ENCODE measurements at regions not wholly inside any gene's neighbourhood (a gene's known extent, or its start where the extent isn't known, plus 50 kb on each side); places are given as distances from the start of the nearest gene placed in this dataset.

DNA sequence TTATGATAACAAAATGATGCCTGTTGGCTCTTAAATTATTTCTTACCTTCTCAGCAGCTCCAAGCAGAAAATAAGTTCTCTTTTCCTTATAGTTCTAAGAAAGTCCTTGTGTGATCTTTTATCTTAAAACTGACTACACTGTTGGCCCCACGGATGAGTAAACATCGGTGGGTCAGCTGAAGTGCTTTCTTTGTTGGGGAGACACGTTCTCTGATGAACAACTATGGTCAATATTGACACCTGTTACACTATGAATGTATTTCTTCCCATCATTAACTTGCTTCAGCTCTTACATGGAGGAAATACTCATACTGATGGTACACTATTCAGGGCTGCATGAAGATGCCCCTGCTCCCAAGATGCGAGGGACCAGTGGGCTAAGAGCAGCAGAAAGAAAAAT is 110.8 kb upstream of the EEA1 start:
- H3K9me3 ChIP-seq: no peaks in the 10 kb centered on the region
- no peak overlapping the region for H3K27ac ChIP-seq
- H3K4me3 ChIP-seq: no peak overlapping the region
- DNase-seq: no peak
- no peaks in the 10 kb centered on the region for H3K36me3 ChIP-seq
- 76 to 89% (median 87%) methylated on average over 4 of the region's 4 CpGs for WGBS, 5 donors
- H3K4me1 ChIP-seq: no peaks in the 10 kb centered on the region
- TF ChIP-seq, protein P1, sequence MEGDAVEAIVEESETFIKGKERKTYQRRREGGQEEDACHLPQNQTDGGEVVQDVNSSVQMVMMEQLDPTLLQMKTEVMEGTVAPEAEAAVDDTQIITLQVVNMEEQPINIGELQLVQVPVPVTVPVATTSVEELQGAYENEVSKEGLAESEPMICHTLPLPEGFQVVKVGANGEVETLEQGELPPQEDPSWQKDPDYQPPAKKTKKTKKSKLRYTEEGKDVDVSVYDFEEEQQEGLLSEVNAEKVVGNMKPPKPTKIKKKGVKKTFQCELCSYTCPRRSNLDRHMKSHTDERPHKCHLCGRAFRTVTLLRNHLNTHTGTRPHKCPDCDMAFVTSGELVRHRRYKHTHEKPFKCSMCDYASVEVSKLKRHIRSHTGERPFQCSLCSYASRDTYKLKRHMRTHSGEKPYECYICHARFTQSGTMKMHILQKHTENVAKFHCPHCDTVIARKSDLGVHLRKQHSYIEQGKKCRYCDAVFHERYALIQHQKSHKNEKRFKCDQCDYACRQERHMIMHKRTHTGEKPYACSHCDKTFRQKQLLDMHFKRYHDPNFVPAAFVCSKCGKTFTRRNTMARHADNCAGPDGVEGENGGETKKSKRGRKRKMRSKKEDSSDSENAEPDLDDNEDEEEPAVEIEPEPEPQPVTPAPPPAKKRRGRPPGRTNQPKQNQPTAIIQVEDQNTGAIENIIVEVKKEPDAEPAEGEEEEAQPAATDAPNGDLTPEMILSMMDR (IDR thresholded peaks at IDR 0.05 in 8 of 11, conservative IDR thresholded peaks at IDR 0.05 in 3 of 11): no peak
- TF ChIP-seq POLR2AphosphoS5 (IDR thresholded peaks at IDR 0.05) (no peak), POLR2A (IDR thresholded peaks at IDR 0.05) (no peak)
- H3K27me3 ChIP-seq (replicated peaks in 1 of 7): no peaks in the 10 kb centered on the region
- intact Hi-C loops (cut with DNase I; ENCODE audit: low total_unique reads): no loop called here

DNA sequence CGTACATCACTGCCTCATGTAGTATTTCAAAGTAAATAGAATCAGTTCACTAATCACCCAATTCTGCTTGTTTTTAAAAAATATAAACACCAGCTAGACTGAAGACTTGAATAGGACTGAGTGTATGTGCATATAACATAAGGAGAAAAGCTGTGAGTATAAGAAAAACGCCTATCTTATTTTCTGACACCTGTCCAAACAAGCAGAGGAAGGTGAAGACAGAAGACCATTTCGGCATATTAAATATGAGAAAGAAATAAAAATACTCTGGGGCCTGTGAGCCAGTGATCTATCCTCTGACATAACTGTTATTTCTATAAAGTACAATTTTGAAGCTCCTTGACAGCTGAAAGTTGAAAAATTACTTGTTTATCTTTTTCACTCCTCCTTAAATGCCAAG is 111.3 kb upstream of the EEA1 start:
- Histone ChIP-seq H3K4me1 (no peaks in the 10 kb centered on the region), H3K36me3 (no peaks in the 10 kb centered on the region), H3K4me3 (no peak overlapping the region), H3K9me3 (no peaks in the 10 kb centered on the region), H3K27ac (no peak overlapping the region), H3K27me3 (replicated peaks in 1 of 7) (no peaks in the 10 kb centered on the region)
- WGBS, 5 donors: 85 to 98% (median 90%) methylated on average over 3 of the region's 3 CpGs
- intact Hi-C loops (cut with DNase I; ENCODE audit: low total_unique reads): no loop called here
- no peak for DNase-seq
- TF ChIP-seq POLR2A (IDR thresholded peaks at IDR 0.05) (no peak), POLR2AphosphoS5 (IDR thresholded peaks at IDR 0.05) (no peak)
- TF ChIP-seq, protein P1 (IDR thresholded peaks at IDR 0.05 in 8 of 11, conservative IDR thresholded peaks at IDR 0.05 in 3 of 11): no peak

DNA sequence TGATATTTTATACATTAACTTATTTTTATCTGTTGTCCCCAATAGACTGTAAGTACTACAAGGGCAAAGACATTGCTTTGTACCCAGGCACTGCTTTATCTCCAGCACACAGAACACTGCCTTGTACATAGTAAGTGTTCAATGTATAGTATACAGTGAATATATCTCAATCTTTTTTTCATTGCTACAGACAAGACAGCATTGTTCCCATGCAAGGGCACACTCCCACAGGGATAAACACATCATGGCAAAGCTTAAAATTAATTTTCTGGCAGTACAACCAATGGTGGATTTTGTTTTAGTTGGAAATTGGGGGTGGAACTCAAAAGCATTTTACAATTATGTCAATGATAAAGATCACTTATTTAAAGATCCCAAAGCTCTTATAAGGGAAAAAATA is 112.3 kb upstream of the EEA1 start:
- no peaks in the 10 kb centered on the region for H3K27me3 ChIP-seq (replicated peaks in 1 of 7)
- TF ChIP-seq POLR2AphosphoS5 (IDR thresholded peaks at IDR 0.05): no peak
- TF ChIP-seq, protein P1 (IDR thresholded peaks at IDR 0.05 in 8 of 11, conservative IDR thresholded peaks at IDR 0.05 in 3 of 11): no peak
- TF ChIP-seq POLR2A (IDR thresholded peaks at IDR 0.05): no peak
- no peaks in the 10 kb centered on the region for H3K4me1 ChIP-seq
- DNase-seq: no peak
- H3K36me3 ChIP-seq: no peaks in the 10 kb centered on the region
- intact Hi-C loops (cut with DNase I; ENCODE audit: low total_unique reads): no loop called here
- no peak overlapping the region for H3K4me3 ChIP-seq
- no peaks in the 10 kb centered on the region for H3K9me3 ChIP-seq
- H3K27ac ChIP-seq: no peak overlapping the region

DNA sequence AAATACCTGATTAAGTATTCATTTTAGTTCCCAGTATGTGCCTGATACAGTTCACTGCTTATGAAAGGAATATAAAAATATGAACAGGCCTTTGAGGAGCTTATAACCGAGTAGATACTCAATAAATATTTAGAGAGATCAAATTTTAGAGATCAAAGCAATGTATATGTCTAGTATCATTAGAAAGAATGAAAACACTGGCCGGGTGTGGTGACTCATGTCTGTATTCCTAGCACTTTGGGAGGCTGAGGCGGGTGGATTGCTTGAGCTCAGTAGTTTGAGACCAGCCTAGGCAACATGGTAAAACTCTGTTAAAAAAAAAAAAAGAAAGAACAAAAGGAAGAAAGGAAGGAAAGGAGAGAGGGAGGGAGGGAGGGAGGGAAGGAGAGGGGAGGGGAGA is 113.2 kb upstream of the EEA1 start:
- no peaks in the 10 kb centered on the region for H3K36me3 ChIP-seq
- no peaks in the 10 kb centered on the region for H3K9me3 ChIP-seq
- no peak overlapping the region for H3K27ac ChIP-seq
- TF ChIP-seq POLR2A (IDR thresholded peaks at IDR 0.05) (no peak), POLR2AphosphoS5 (IDR thresholded peaks at IDR 0.05) (no peak)
- TF ChIP-seq, protein P1 (IDR thresholded peaks at IDR 0.05 in 8 of 11, conservative IDR thresholded peaks at IDR 0.05 in 3 of 11): no peak
- no peak overlapping the region for H3K4me3 ChIP-seq
- no peak for DNase-seq
- WGBS, 5 donors: 63 to 87% (median 75%) methylated on average over 3 of the region's 3 CpGs
- H3K4me1 ChIP-seq: no peaks in the 10 kb centered on the region
- no peaks in the 10 kb centered on the region for H3K27me3 ChIP-seq (replicated peaks in 1 of 7)
- intact Hi-C loops (cut with DNase I; ENCODE audit: low total_unique reads): no loop called here

Data from spleen (tissue), 11 donors.